Subcutaneous abdominal adipose tissue (tissue), 5 donors: ENCODE measurements at regions not wholly inside any gene's neighbourhood (a gene's known extent, or its start where the extent isn't known, plus 50 kb on each side); places are given as distances from the start of the nearest gene placed in this dataset.

Experiments used
- H3K27ac ChIP-seq: one replicate; pipeline ENCODE4 v1.7.0; 2013; ENCODE audit warnings: low read depth, mild to moderate bottlenecking, inconsistent platforms, low read length, moderate library complexity
- H3K27me3 ChIP-seq, 5 donors: one replicate each; pipeline ENCODE4 v1.7.0; 2013; ENCODE audit warnings: low read length in 5 of 5, inconsistent platforms in 1 of 5; ENCODE audit not compliant: control insufficient read depth in 5 of 5, insufficient read depth in 4 of 5
- H3K36me3 ChIP-seq, 5 donors: one replicate each; pipeline ENCODE4 v1.7.0; 2013; ENCODE audit warnings: low read length in 5 of 5; ENCODE audit not compliant: control insufficient read depth in 5 of 5, insufficient read depth in 5 of 5
- H3K4me1 ChIP-seq, 5 donors: one replicate each; pipeline ENCODE4 v1.7.0; 2013; ENCODE audit warnings: low read length in 5 of 5, mild to moderate bottlenecking in 3 of 5, moderate library complexity in 1 of 5; ENCODE audit not compliant: control insufficient read depth in 5 of 5, insufficient read depth in 5 of 5
- H3K4me3 ChIP-seq, 5 donors: one replicate each; pipeline ENCODE4 v1.7.0; 2013; ENCODE audit warnings: low read length in 5 of 5, low read depth in 1 of 5
- H3K9ac ChIP-seq, 5 donors: one replicate each; pipeline ENCODE4 v1.7.0; 2013; ENCODE audit warnings: low read length in 5 of 5, mild to moderate bottlenecking in 4 of 5, moderate library complexity in 3 of 5
- H3K9me3 ChIP-seq, 5 donors: one replicate each; pipeline ENCODE4 v1.7.0; 2013; ENCODE audit warnings: low read length in 5 of 5; ENCODE audit not compliant: control insufficient read depth in 5 of 5
- donor health status: healthy.
- donor health status: healthy.
- donor health status: healthy.
- donor health status: healthy.
- donor health status: healthy.

DNA sequence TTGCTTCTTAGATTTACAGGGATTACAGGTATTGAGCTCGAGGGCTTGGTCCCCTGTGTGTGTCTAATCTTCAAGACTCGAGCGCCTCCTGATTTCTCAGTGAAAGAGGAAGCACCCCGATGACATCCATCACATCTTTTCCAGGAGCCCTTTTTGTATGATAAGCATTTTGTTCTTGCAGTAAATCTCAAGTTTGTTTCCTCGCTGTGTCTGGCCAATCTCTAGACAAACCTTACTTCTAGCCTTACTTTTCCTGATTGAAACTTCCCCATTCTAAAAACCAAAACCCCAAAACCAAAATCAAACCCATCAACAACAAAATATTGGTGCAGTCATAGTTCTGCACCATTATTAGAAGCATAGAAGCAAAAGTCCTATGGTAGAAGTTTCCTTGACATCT, 286.0 kb downstream of the NFKBIZ start:
- Histone ChIP-seq H3K27me3 (no peaks in the 10 kb centered on the region), H3K9me3 (no peaks in the 10 kb centered on the region), H3K4me3 (no peak overlapping the region), H3K27ac (no peak overlapping the region), H3K36me3 (no peaks in the 10 kb centered on the region), H3K9ac (no peak overlapping the region), H3K4me1 (peaks cover 0 to under 1% (median 0%) of the 10 kb centered on the region in 5 donors)

DNA sequence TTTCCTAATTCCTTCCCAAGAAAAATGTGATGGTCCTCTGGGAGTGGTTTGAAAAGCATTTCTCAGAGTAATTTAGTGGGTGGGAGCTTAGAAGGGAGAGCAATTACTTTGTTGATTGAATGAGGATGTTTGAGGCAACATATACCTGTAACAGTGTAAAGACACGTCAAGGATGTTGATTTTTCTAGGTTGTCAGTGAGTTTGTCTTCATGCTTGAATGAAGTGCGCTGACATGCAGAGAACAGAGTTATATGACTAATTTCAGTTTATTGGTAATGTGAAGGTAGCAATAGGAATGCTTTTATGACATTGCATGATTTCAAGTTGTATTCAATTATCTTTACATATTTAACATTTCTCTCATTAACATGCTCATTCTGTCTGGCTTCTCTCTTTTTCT, 286.9 kb downstream of the NFKBIZ start:
- no peaks in the 10 kb centered on the region for H3K27me3 ChIP-seq
- H3K4me1 ChIP-seq, result peaks cover 0 to 2% (median 0%) of the 10 kb centered on the region in 5 donors
- no peaks in the 10 kb centered on the region for H3K36me3 ChIP-seq
- no peaks in the 10 kb centered on the region for H3K9me3 ChIP-seq
- no peak overlapping the region for H3K4me3 ChIP-seq
- H3K27ac ChIP-seq, result no peak overlapping the region
- H3K9ac ChIP-seq, result no peak overlapping the region

DNA sequence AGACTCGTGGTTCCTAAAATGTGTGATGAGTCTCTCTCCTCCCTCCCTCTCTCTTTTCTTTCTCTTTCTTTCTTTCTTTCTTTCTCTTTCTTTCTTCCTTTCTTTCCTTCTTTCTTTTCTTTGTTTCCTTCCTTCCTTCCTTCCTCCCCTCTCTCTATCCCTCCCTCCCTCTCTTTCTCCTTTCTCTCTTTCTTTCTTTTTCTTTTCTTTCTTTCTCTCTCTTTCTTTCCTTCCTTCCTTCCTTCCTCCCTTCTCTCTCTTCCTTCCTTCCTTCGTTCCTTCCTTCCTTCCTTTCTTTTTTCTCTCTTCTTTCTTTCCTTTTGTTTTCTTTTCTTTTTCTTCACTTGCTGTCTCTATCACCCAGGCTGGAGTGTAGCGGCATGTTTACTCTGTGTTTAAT, 290.8 kb downstream of the NFKBIZ start:
- no peaks in the 10 kb centered on the region for H3K27me3 ChIP-seq
- H3K27ac ChIP-seq, result no peak overlapping the region
- H3K9me3 ChIP-seq, result no peaks in the 10 kb centered on the region

GRCh38 chr3:102141096-102141927, 292.0 kb downstream of the NFKBIZ start:
- no peaks in the 10 kb centered on the region for H3K36me3 ChIP-seq
- no peak overlapping the region for H3K9ac ChIP-seq
- H3K4me1 ChIP-seq, result peaks cover 0 to 9% (median 0%) of the 10 kb centered on the region in 5 donors
- H3K9me3 ChIP-seq, result no peaks in the 10 kb centered on the region
- no peak overlapping the region for H3K27ac ChIP-seq
- H3K4me3 ChIP-seq, result no peak overlapping the region
- H3K27me3 ChIP-seq, result no peaks in the 10 kb centered on the region

More for the DNA sequence above, 290.8 kb downstream of the NFKBIZ start:
- no peaks in the 10 kb centered on the region for H3K36me3 ChIP-seq
- peaks cover 0 to 9% (median 0%) of the 10 kb centered on the region in 5 donors for H3K4me1 ChIP-seq
- no peak overlapping the region for H3K4me3 ChIP-seq
- no peak overlapping the region for H3K9ac ChIP-seq

- Histone ChIP-seq H3K4me3 (no peak overlapping the region), H3K27ac (no peak overlapping the region), H3K9me3 (no peaks in the 10 kb centered on the region), H3K9ac (no peak overlapping the region), H3K36me3 (no peaks in the 10 kb centered on the region), H3K27me3 (no peaks in the 10 kb centered on the region), H3K4me1 (peaks cover 0 to 9% (median 0%) of the 10 kb centered on the region in 5 donors)
These were observed 292.6 kb downstream of the NFKBIZ start for GRCh38 chr3:102141928-102142239.

- Histone ChIP-seq H3K36me3 (no peaks in the 10 kb centered on the region), H3K27me3 (no peaks in the 10 kb centered on the region), H3K27ac (no peak overlapping the region)
These were observed 292.3 kb upstream of the ZPLD1 start for GRCh38 chr3:102142379-102143060.

GRCh38 chr3:102143536-102143935, 291.3 kb upstream of the ZPLD1 start:
- H3K27ac ChIP-seq, result no peak overlapping the region
- no peaks in the 10 kb centered on the region for H3K36me3 ChIP-seq
- H3K9me3 ChIP-seq, result no peaks in the 10 kb centered on the region
- no peak overlapping the region for H3K4me3 ChIP-seq
- no peaks in the 10 kb centered on the region for H3K27me3 ChIP-seq
- no peak overlapping the region for H3K9ac ChIP-seq
- peaks cover 0 to 9% (median 0%) of the 10 kb centered on the region in 5 donors for H3K4me1 ChIP-seq

More at GRCh38 chr3:102142379-102143060, 292.3 kb upstream of the ZPLD1 start:
- H3K4me1 ChIP-seq, result peaks cover 0 to 9% (median 0%) of the 10 kb centered on the region in 5 donors
- H3K9ac ChIP-seq, result no peak overlapping the region
- no peak overlapping the region for H3K4me3 ChIP-seq
- no peaks in the 10 kb centered on the region for H3K9me3 ChIP-seq

- H3K9me3 ChIP-seq, result no peaks in the 10 kb centered on the region
- no peak overlapping the region for H3K27ac ChIP-seq
- H3K27me3 ChIP-seq, result no peaks in the 10 kb centered on the region
- H3K9ac ChIP-seq, result no peak overlapping the region
- no peaks in the 10 kb centered on the region for H3K36me3 ChIP-seq
- peaks cover 0 to 9% (median 0%) of the 10 kb centered on the region in 5 donors for H3K4me1 ChIP-seq
- H3K4me3 ChIP-seq, result no peak overlapping the region
These were observed 290.8 kb upstream of the ZPLD1 start for GRCh38 chr3:102144063-102144462.

GRCh38 chr3:102148598-102149337, 286.0 kb upstream of the ZPLD1 start:
- Histone ChIP-seq H3K9me3 (peaks cover 0 to 5% (median 4%) of the 10 kb centered on the region in 5 donors), H3K4me3 (no peak overlapping the region), H3K36me3 (no peaks in the 10 kb centered on the region), H3K27me3 (no peaks in the 10 kb centered on the region), H3K9ac (no peak overlapping the region), H3K4me1 (no peaks in the 10 kb centered on the region), H3K27ac (no peak overlapping the region)

DNA sequence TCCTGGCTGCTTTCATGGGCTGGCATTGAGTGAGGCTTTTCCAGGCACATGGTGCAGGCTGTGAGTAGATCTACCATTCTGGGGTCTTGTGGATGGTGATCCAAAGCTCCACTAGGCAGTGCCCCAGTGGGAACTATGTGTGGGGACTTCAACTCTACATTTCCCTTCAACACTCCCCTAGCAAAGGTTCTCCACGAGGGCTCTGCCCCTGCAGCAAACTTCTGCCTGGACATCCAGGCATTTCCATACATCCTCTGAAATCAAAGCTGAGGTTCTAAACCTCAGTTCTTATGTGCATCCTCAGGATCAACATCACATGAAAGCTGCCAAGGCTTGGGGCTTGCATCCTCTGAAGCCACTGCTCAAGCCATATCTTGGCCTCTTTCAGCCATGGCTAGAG, 282.9 kb upstream of the ZPLD1 start:
- no peak overlapping the region for H3K27ac ChIP-seq

More for the DNA sequence above, 282.9 kb upstream of the ZPLD1 start:
- no peaks in the 10 kb centered on the region for H3K27me3 ChIP-seq
- no peak overlapping the region for H3K9ac ChIP-seq
- H3K4me1 ChIP-seq, result no peaks in the 10 kb centered on the region
- no peak overlapping the region for H3K4me3 ChIP-seq
- H3K36me3 ChIP-seq, result no peaks in the 10 kb centered on the region
- peaks cover 0 to 5% (median 4%) of the 10 kb centered on the region in 5 donors for H3K9me3 ChIP-seq
